Stimulated activated CD4-positive, alpha-beta T cell treated with anti-CD3 and anti-CD28 coated beads, Interleukin-12 subunit alpha, Interleukin-12 subunit beta, amount 100 ng/mL, for 48 hours (primary cell): ENCODE measurements at regions not wholly inside any gene's neighbourhood (a gene's known extent, or its start where the extent isn't known, plus 50 kb on each side); places are given as distances from the start of the nearest gene placed in this dataset.

Experiments used
- DNase-seq, 3 donors: peaks; one replicate each; pipeline ENCODE4 v3.0.0-alpha.2; 2020; ENCODE audit warnings: low read depth in 2 of 3, low spot score in 1 of 3

GRCh38 chr16:17668386-17668785, 197.6 kb upstream of the XYLT1 start:
- no peak for DNase-seq

GRCh38 chr16:17666293-17666692, 195.5 kb upstream of the XYLT1 start:
- DNase-seq, result no peak

GRCh38 chr16:17658881-17659280, 188.1 kb upstream of the XYLT1 start:
- DNase-seq, result no peak

GRCh38 chr16:17657045-17657444, 186.3 kb upstream of the XYLT1 start:
- no peak for DNase-seq

- no peak for DNase-seq
Measured at GRCh38 chr16:17654571-17654970, 183.8 kb upstream of the XYLT1 start.

- no peak for DNase-seq
Measured at GRCh38 chr16:17654142-17654541, 183.4 kb upstream of the XYLT1 start.

- no peak for DNase-seq
Measured at GRCh38 chr16:17647879-17648872, 177.4 kb upstream of the XYLT1 start.

GRCh38 chr16:17643935-17644334, 173.2 kb upstream of the XYLT1 start:
- no peak for DNase-seq

GRCh38 chr16:17641990-17642389, 171.2 kb upstream of the XYLT1 start:
- DNase-seq, result no peak

- no peak for DNase-seq
Measured at GRCh38 chr16:17638134-17638533, 167.4 kb upstream of the XYLT1 start.

GRCh38 chr16:17635183-17635582, 164.4 kb upstream of the XYLT1 start:
- DNase-seq, result no peak

- DNase-seq, result no peak
Measured at GRCh38 chr16:17633181-17633951, 162.6 kb upstream of the XYLT1 start.

GRCh38 chr16:17632667-17633066, 161.9 kb upstream of the XYLT1 start:
- DNase-seq, result no peak

GRCh38 chr16:17629936-17630335, 159.2 kb upstream of the XYLT1 start:
- DNase-seq, result no peak

GRCh38 chr16:17628983-17629382, 158.2 kb upstream of the XYLT1 start:
- DNase-seq, result no peak

- no peak for DNase-seq
Measured at GRCh38 chr16:17622366-17622765, 151.6 kb upstream of the XYLT1 start.

- no peak for DNase-seq
Measured at GRCh38 chr16:17619261-17619660, 148.5 kb upstream of the XYLT1 start.

- DNase-seq, result no peak
Measured at GRCh38 chr16:17617021-17617552, 146.3 kb upstream of the XYLT1 start.

GRCh38 chr16:17612336-17612735, 141.6 kb upstream of the XYLT1 start:
- DNase-seq, result no peak

GRCh38 chr16:17607609-17608008, 136.8 kb upstream of the XYLT1 start:
- no peak for DNase-seq

- DNase-seq, result no peak
Measured at GRCh38 chr16:17607075-17607509, 136.3 kb upstream of the XYLT1 start.

GRCh38 chr16:17606460-17606859, 135.7 kb upstream of the XYLT1 start:
- no peak for DNase-seq
